GM19452 (cell line): ENCODE measurements at regions not wholly inside any gene's neighbourhood (a gene's known extent, or its start where the extent isn't known, plus 50 kb on each side); places are given as distances from the start of the nearest gene placed in this dataset.

Experiments
- ATAC-seq: cut with Tn5 transposase; IDR thresholded peaks from one replicate; pipeline ENCODE4 v1.9.1; 2021; ENCODE audit not compliant: unreplicated experiment

DNA sequence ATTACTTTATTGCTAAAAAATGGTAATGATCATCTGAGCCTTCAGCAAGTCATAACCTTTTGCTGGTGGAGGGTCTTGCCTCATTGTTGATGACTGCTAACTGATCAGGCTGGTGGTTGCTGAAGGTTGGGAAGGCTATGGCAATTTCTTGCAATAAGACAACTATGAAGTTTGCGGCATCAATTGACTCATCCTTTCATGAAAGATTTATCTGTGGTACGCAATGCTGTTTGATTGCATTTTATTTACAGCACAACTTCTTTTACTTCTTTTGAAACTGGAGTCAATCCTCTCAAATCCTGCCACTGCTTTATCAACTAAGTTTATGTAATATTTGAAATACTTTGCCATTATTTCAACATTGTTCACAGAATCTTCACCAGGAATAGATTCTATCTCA is 58.3 kb upstream of the ACO1 start:
- no peak for ATAC-seq

DNA sequence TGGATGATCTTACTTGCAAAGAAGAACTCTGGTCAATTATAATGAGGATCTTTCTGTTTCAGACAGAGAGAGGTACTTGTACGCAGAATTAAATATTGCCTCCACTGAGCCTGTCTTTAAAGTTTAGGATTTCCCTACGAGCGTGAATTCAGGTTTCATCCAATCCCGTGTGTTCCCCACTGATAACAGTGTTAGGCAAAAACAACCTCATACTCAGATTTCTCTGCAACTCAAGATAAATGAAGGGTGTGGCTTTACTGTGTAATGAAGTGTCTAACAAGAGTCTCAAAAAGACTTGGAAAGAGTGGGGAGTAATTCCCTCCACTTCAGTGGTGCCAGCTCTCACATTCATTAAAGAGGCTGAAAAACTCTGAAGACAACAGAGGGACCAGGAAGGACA is 53.2 kb upstream of the ACO1 start:
- ATAC-seq: no peak

- no peak for ATAC-seq
These were observed 50.3 kb upstream of the ACO1 start for GRCh38 chr9:32334112-32334511.
